Neural cell (in vitro differentiated cells): ENCODE measurements at regions not wholly inside any gene's neighbourhood (a gene's known extent, or its start where the extent isn't known, plus 50 kb on each side); places are given as distances from the start of the nearest gene placed in this dataset.

Experiments
- EZH2 ChIP-seq: fragments of 200-600, 300-800 bp; shearing (Covaris generic), sonication (generic); IDR thresholded peaks from 2 replicates; pipeline ENCODE4 v1.6.1; 2014; ENCODE audit warnings: antibody characterized with exemption, low read length, borderline replicate concordance, mild to moderate bottlenecking; ENCODE audit not compliant: insufficient read depth, poor library complexity, severe bottlenecking
- POLR2AphosphoS5 ChIP-seq: IDR thresholded peaks from 2 replicates; pipeline ENCODE4 v1.6.1; 2012
- SMC3 ChIP-seq: fragments of 450-650 bp; conservative IDR thresholded peaks from 2 replicates; pipeline ENCODE4 v1.6.1; 2014; ENCODE audit warnings: antibody characterized with exemption, mild to moderate bottlenecking, moderate library complexity; ENCODE audit not compliant: poor library complexity
- TF ChIP-seq, protein P1 (sequence below): fragments of 450-650 bp; IDR thresholded peaks from 2 replicates; pipeline ENCODE4 v1.5.1; 2014; ENCODE audit warnings: antibody characterized with exemption, mild to moderate bottlenecking, moderate library complexity; ENCODE audit not compliant: poor library complexity, severe bottlenecking

DNA sequence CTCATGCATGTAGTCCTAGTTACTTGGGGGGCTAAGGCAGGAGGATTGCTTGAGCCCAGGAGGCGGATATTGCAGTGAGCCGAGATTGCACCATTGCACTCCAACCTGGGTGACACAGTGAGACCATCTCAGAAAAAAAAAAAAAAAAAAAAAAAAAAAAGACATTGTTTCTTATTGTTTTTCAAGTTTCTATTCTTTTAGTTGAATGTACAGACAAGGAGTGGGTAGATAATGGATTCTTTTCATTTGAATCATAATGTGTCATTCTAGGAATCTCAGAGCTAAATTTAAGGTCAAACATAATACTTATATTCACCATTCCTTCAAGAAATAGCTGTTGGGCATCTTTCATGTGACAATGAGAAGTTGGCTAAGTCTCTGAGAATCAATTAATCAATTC, 157.0 kb upstream of the C21orf91 start:
- TF ChIP-seq, protein P1, sequence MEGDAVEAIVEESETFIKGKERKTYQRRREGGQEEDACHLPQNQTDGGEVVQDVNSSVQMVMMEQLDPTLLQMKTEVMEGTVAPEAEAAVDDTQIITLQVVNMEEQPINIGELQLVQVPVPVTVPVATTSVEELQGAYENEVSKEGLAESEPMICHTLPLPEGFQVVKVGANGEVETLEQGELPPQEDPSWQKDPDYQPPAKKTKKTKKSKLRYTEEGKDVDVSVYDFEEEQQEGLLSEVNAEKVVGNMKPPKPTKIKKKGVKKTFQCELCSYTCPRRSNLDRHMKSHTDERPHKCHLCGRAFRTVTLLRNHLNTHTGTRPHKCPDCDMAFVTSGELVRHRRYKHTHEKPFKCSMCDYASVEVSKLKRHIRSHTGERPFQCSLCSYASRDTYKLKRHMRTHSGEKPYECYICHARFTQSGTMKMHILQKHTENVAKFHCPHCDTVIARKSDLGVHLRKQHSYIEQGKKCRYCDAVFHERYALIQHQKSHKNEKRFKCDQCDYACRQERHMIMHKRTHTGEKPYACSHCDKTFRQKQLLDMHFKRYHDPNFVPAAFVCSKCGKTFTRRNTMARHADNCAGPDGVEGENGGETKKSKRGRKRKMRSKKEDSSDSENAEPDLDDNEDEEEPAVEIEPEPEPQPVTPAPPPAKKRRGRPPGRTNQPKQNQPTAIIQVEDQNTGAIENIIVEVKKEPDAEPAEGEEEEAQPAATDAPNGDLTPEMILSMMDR = no peak
- TF ChIP-seq EZH2 (no peak), POLR2AphosphoS5 (no peak), SMC3 (no peak)
